ENCODE measurements at regions not wholly inside any gene's neighbourhood (a gene's known extent, or its start where the extent isn't known, plus 50 kb on each side); places are given as distances from the start of the nearest gene placed in this dataset.

DNA sequence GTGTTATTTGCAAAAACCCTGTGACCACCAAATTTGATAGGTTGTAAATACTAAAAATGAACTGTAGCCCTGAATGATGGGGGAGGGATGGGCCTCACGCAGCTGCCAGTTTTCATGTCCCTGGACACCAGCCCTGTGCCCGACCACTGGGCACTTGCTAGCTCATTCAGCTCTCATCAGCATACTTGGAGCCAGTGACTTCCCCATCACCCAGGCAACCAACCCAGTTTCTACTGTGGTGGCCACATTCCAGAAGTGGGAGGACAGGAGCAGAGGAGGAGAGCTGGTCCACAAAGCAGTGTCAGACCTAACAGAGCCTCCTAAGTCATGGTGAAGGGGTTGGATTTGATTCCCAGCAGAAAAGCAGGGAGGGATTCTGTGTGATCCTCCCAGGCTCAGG lies 128.2 kb downstream of the CPEB2 start:
- Mint-ChIP-seq H3K27me3 (ENCODE audit: low read depth, poor library complexity) (no peaks in the 10 kb centered on the region), H3K36me3 (ENCODE audit: low read depth) (no peaks in the 10 kb centered on the region), H3K9me3 (peaks cover 15% of the 10 kb centered on the region), H3K27ac (no peak overlapping the region), H3K4me3 (no peak overlapping the region), H3K4me1 (peaks cover 16% of the 10 kb centered on the region)
- no peak for DNase-seq
- TF ChIP-seq, protein P1, sequence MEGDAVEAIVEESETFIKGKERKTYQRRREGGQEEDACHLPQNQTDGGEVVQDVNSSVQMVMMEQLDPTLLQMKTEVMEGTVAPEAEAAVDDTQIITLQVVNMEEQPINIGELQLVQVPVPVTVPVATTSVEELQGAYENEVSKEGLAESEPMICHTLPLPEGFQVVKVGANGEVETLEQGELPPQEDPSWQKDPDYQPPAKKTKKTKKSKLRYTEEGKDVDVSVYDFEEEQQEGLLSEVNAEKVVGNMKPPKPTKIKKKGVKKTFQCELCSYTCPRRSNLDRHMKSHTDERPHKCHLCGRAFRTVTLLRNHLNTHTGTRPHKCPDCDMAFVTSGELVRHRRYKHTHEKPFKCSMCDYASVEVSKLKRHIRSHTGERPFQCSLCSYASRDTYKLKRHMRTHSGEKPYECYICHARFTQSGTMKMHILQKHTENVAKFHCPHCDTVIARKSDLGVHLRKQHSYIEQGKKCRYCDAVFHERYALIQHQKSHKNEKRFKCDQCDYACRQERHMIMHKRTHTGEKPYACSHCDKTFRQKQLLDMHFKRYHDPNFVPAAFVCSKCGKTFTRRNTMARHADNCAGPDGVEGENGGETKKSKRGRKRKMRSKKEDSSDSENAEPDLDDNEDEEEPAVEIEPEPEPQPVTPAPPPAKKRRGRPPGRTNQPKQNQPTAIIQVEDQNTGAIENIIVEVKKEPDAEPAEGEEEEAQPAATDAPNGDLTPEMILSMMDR (IDR thresholded peaks at IDR 0.05) = no peak

DNA sequence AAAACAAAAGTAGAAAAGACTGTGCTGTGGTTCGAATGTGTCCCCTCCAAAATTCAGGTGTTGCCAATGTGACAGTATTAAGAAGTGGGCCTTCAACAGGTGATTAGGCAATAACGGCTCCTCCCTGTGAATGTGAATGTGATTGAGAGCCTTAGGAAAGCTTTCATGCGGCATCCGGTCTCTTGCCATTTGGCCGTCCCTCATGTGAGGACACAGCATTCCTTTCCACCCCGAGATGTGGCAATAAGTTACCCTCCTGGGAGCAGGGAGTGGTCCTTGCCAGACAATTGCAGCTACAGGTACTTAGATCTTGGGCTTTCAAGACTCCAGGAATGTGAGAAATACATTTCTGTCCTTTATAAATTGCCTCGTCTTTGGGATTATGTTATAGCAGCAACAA lies 129.3 kb downstream of the CPEB2 start:
- H3K9me3 Mint-ChIP-seq = peaks cover 26% of the 10 kb centered on the region
- no peak for DNase-seq
- no peaks in the 10 kb centered on the region for H3K27me3 Mint-ChIP-seq (ENCODE audit: low read depth, poor library complexity)
- TF ChIP-seq, protein P1 (IDR thresholded peaks at IDR 0.05) = no peak
- no peak overlapping the region for H3K4me3 Mint-ChIP-seq
- peaks cover 4% of the 10 kb centered on the region for H3K36me3 Mint-ChIP-seq (ENCODE audit: low read depth)
- H3K4me1 Mint-ChIP-seq = peaks cover 16% of the 10 kb centered on the region
- no peak overlapping the region for H3K27ac Mint-ChIP-seq

DNA sequence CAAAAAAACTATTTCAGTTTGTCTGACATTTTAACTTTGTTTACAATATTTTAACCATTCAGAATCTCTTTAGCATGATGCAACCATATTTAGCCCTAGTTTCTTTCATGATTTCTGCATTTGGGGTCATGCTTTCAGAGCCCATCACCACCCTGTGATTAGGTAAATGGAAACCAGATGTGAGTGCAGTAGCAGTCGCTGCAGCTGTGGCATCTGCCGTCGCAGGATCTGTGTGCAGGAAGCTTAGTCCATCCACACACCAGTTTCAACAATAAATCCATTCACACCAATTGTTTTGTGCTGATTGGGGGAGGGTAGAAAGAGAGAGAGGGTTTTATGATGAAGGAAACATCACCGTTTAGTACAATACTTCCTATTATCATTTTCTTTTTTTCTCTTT lies 130.5 kb downstream of the CPEB2 start:
- Mint-ChIP-seq H3K27me3 (ENCODE audit: low read depth, poor library complexity) (no peaks in the 10 kb centered on the region), H3K9me3 (peaks cover 37% of the 10 kb centered on the region), H3K4me1 (peaks cover 16% of the 10 kb centered on the region), H3K36me3 (ENCODE audit: low read depth) (peaks cover 9% of the 10 kb centered on the region), H3K27ac (no peak overlapping the region), H3K4me3 (no peak overlapping the region)
- no peak for DNase-seq
- TF ChIP-seq, protein P1 (IDR thresholded peaks at IDR 0.05) = no peak

DNA sequence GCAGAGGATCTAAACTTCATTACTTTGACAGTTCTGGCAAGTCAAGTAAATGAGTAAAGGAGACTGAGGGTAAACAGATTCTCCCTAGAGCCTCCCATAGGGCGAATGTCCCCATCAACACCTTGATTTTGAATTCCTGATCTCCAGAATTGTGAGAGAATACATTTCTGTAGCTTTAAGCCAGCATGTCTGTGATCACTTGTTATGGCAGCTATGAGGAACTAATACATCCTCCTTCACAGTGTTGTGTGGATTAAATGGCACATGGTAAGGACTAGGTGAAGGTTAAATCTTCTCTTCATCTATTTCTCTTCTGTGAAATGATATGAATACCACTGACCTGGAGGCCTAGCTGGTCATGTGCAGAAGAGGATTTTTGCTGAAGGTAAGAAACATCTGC lies 137.3 kb downstream of the CPEB2 start:
- TF ChIP-seq, protein P1 (IDR thresholded peaks at IDR 0.05) = no peak
- DNase-seq = no peak
- no peaks in the 10 kb centered on the region for H3K27me3 Mint-ChIP-seq (ENCODE audit: low read depth, poor library complexity)
- no peak overlapping the region for H3K27ac Mint-ChIP-seq
- peaks cover 5% of the 10 kb centered on the region for H3K4me1 Mint-ChIP-seq
- peaks cover 40% of the 10 kb centered on the region for H3K9me3 Mint-ChIP-seq
- peaks cover 9% of the 10 kb centered on the region for H3K36me3 Mint-ChIP-seq (ENCODE audit: low read depth)
- H3K4me3 Mint-ChIP-seq = no peak overlapping the region

DNA sequence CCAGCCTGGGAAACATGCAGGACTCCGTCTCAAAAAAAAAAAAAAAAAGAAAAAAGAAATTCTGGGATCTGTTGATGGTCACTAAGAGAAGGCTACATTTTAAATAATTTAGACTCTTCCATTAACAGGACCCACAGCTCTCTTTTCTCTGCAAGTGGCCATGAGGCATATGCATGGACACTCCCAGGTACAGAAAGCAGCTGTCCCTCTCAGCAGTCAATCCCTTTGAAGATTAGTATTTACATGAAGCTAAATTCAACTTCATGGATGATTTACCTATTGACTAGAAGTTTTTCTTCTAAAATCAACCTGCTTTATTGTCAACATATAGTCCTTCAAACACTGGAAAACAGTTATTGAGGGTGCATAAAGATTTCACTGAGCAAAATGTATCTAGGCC lies 139.9 kb downstream of the CPEB2 start:
- Mint-ChIP-seq H3K9me3 (peaks cover 14% of the 10 kb centered on the region), H3K36me3 (ENCODE audit: low read depth) (no peaks in the 10 kb centered on the region), H3K4me3 (no peak overlapping the region), H3K27ac (no peak overlapping the region), H3K27me3 (ENCODE audit: low read depth, poor library complexity) (no peaks in the 10 kb centered on the region), H3K4me1 (peaks cover 5% of the 10 kb centered on the region)
- TF ChIP-seq, protein P1 (IDR thresholded peaks at IDR 0.05) = no peak
- no peak for DNase-seq

DNA sequence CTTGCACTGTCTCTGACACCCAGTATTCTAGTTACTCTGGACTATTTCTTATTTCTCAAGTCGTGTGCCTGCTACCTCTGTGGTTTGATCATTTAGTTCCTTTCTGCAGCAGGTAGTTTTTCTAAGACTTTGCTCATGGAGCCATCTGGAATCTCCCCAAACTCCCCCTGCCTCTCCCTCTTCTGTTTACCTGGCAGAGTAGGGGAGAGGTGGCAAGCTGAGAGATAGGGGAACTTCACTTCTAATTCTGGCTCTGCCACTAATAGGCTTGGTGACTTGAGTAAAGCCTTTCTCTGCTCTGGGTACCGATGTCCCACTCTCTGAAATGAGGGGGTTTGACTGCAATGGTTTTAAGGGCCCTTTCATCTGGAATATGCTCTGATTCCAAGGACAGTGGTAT lies 141.3 kb downstream of the CPEB2 start:
- Mint-ChIP-seq H3K27ac (no peak overlapping the region), H3K4me1 (peaks cover 18% of the 10 kb centered on the region), H3K27me3 (ENCODE audit: low read depth, poor library complexity) (no peaks in the 10 kb centered on the region), H3K4me3 (no peak overlapping the region), H3K9me3 (peaks cover 4% of the 10 kb centered on the region), H3K36me3 (ENCODE audit: low read depth) (no peaks in the 10 kb centered on the region)
- TF ChIP-seq, protein P1 (IDR thresholded peaks at IDR 0.05) = no peak
- DNase-seq = no peak
